SK-N-SH (cell line): ENCODE measurements at regions not wholly inside any gene's neighbourhood (a gene's known extent, or its start where the extent isn't known, plus 50 kb on each side); places are given as distances from the start of the nearest gene placed in this dataset.

Source experiments
- CTCF ChIA-PET: fragments of 300-600, 350-600 bp; formaldehyde crosslinking; extraction: SDS; loops from one replicate; lab custom pipeline; 2021; lab: Yijun Ruan, JAX
- POLR2A ChIA-PET: fragments of 350-600 bp; sonication (Branson Sonifier 250); formaldehyde crosslinking; extraction: SDS; loops from one replicate; lab custom pipeline; 2020; ENCODE audit warnings: antibody characterized with exemption, inconsistent platforms; lab: Yijun Ruan, JAX
- DNase-seq: peaks from one replicate; pipeline ENCODE4 v3.0.0; 2012
- H2AFZ ChIP-seq: fragments of 200-600 bp; sonication (generic); 2 replicates; pipeline ENCODE4 v1.8.1; 2016; ENCODE audit warnings: antibody characterized with exemption, mild to moderate bottlenecking, low read depth
- H3F3A ChIP-seq: fragments of 200-600 bp; sonication (generic); replicated peaks from 2 replicates; pipeline ENCODE3; 2016; ENCODE audit warnings: antibody characterized with exemption, mild to moderate bottlenecking; ENCODE audit not compliant: insufficient read depth
- H3K27ac ChIP-seq, 2 experiments: fragments of 200-500 bp in 1 of 2; fragments of 200-600 bp in 1 of 2; sonication (Bioruptor generic) in 1 of 2; sonication (generic), shearing (Covaris generic) in 1 of 2; 2 replicates each; pipeline versions ENCODE4 v1.5.1 to v1.6.1; 2014 to 2016; ENCODE audit warnings: low read depth in 2 of 2, inconsistent platforms in 1 of 2, low read length in 1 of 2, mild to moderate bottlenecking in 1 of 2, mixed read lengths in 1 of 2
- H3K27me3 ChIP-seq: fragments of 200-600 bp; sonication (generic), shearing (Covaris generic); 2 replicates; pipeline ENCODE4 v1.6.1; 2016; ENCODE audit warnings: mixed run types; ENCODE audit not compliant: insufficient read depth
- H3K36me3 ChIP-seq, 2 experiments: fragments of 200-500 bp in 1 of 2; fragments of 200-600 bp in 1 of 2; sonication (Bioruptor generic) in 1 of 2; sonication (generic) in 1 of 2; replicated peaks in 1 of 2; 2 replicates each; pipeline versions ENCODE3 to v1.5.1; 2014 to 2016; ENCODE audit warnings: low read length in 1 of 2, mild to moderate bottlenecking in 1 of 2; ENCODE audit not compliant: insufficient read depth in 2 of 2, control insufficient read depth in 1 of 2
- H3K4me1 ChIP-seq, 2 experiments: fragments of 200-500 bp in 1 of 2; fragments of 200-600 bp in 1 of 2; sonication (Bioruptor generic) in 1 of 2; sonication (generic), shearing (Covaris generic) in 1 of 2; 2 replicates each; pipeline versions ENCODE4 v1.5.1 to v1.6.1; 2014 to 2016; ENCODE audit warnings: low read depth in 1 of 2, low read length in 1 of 2, mixed run types in 1 of 2; ENCODE audit not compliant: insufficient read depth in 2 of 2, control insufficient read depth in 1 of 2
- H3K4me2 ChIP-seq: fragments of 200-600 bp; sonication (generic), shearing (Covaris generic); 2 replicates; pipeline ENCODE4 v1.6.1; 2017; ENCODE audit warnings: mixed run types
- H3K4me3 ChIP-seq, 2 experiments: fragments of 200-500 bp in 1 of 2; fragments of 200-600 bp in 1 of 2; sonication (Bioruptor generic) in 1 of 2; sonication (generic), shearing (Covaris generic) in 1 of 2; 2 replicates each; pipeline versions ENCODE4 v1.5.1 to v1.8.1; 2014 to 2016; ENCODE audit warnings: low read depth in 2 of 2, inconsistent platforms in 1 of 2, low read length in 1 of 2, mild to moderate bottlenecking in 1 of 2, mixed read lengths in 1 of 2, moderate library complexity in 1 of 2
- H3K79me2 ChIP-seq: fragments of 200-600 bp; sonication (generic); 2 replicates; pipeline ENCODE4 v1.8.1; 2017; ENCODE audit warnings: mild to moderate bottlenecking; ENCODE audit not compliant: insufficient read depth
- H3K9ac ChIP-seq: fragments of 200-600 bp; sonication (generic); 2 replicates; pipeline ENCODE4 v1.6.1; 2017; ENCODE audit warnings: mixed run types
- H3K9me2 ChIP-seq: fragments of 200-600 bp; sonication (generic); 2 replicates; pipeline ENCODE4 v1.6.1; 2017; ENCODE audit warnings: mixed run types
- H3K9me3 ChIP-seq: fragments of 200-600 bp; sonication (generic); 2 replicates; pipeline ENCODE4 v1.6.1; 2017; ENCODE audit warnings: mixed run types, mild to moderate bottlenecking, moderate library complexity
- H4K20me1 ChIP-seq: fragments of 200-600 bp; sonication (generic); 2 replicates; pipeline ENCODE4 v1.6.1; 2017; ENCODE audit warnings: mild to moderate bottlenecking, mixed run types; ENCODE audit not compliant: insufficient read depth
- CHD2 ChIP-seq: fragments of 150-350 bp; IDR thresholded peaks from 2 replicates; pipeline ENCODE4 v1.6.1; 2018; ENCODE audit warnings: low read length; ENCODE audit not compliant: partially characterized antibody
- CTCF ChIP-seq: fragments of 200-600 bp; sonication (generic); IDR thresholded peaks from 2 replicates; pipeline ENCODE4 v1.6.1; 2017; ENCODE audit warnings: antibody characterized with exemption, mild to moderate bottlenecking, moderate library complexity
- ELF1 ChIP-seq: IDR thresholded peaks from 2 replicates; pipeline ENCODE4 v1.4.0; 2012
- EZH2phosphoT487 ChIP-seq: fragments of 200-600 bp; sonication (generic); IDR thresholded peaks from 2 replicates; pipeline ENCODE4 v1.6.1; 2017; ENCODE audit warnings: low read depth, mixed run types, mild to moderate bottlenecking, antibody characterized with exemption, moderate library complexity, borderline replicate concordance
- FOSL2 ChIP-seq: IDR thresholded peaks from 2 replicates; pipeline ENCODE4 v1.4.0; 2012; ENCODE audit warnings: low read depth, mild to moderate bottlenecking, moderate library complexity, borderline replicate concordance
- FOXM1 ChIP-seq: IDR thresholded peaks from 2 replicates; pipeline ENCODE4 v1.4.0; 2012; ENCODE audit warnings: low read depth, mild to moderate bottlenecking
- GABPA ChIP-seq: IDR thresholded peaks from 2 replicates; pipeline ENCODE4 v1.4.0; 2012; ENCODE audit warnings: low read depth, mild to moderate bottlenecking
- GATA2 ChIP-seq: sonication (generic); formaldehyde crosslinking; IDR thresholded peaks from 2 replicates; pipeline ENCODE4 v1.5.0; 2020; ENCODE audit warnings: mild to moderate bottlenecking, missing genetic modification reagents
- IRF3 ChIP-seq: fragments of 150-350 bp; IDR thresholded peaks from 2 replicates; pipeline ENCODE4 v1.6.1; 2016; ENCODE audit warnings: mild to moderate bottlenecking, low read depth, low read length
- JUND ChIP-seq: IDR thresholded peaks from 2 replicates; pipeline ENCODE4 v1.4.0; 2012
- MEF2A ChIP-seq: IDR thresholded peaks from 2 replicates; pipeline ENCODE4 v1.4.0; 2012; ENCODE audit warnings: low read depth, borderline replicate concordance
- MXI1 ChIP-seq: IDR thresholded peaks from 2 replicates; pipeline ENCODE4 v1.6.1; 2012; ENCODE audit warnings: mild to moderate bottlenecking, low read depth, low read length, improper control_type of control experiment
- POLR2AphosphoS5 ChIP-seq: IDR thresholded peaks from 2 replicates; pipeline ENCODE4 v1.6.1; 2012; ENCODE audit warnings: low read depth, low read length
- RAD21 ChIP-seq: IDR thresholded peaks from 2 replicates; pipeline ENCODE4 v1.6.1; 2012; ENCODE audit warnings: mild to moderate bottlenecking, low read length
- RCOR1 ChIP-seq: fragments of 150-350 bp; IDR thresholded peaks from 2 replicates; pipeline ENCODE4 v1.6.1; 2017; ENCODE audit warnings: antibody characterized with exemption, low read length
- RXRA ChIP-seq: IDR thresholded peaks from 2 replicates; pipeline ENCODE4 v1.4.0; 2012; ENCODE audit warnings: low read depth, mild to moderate bottlenecking, borderline replicate concordance
- SIN3A ChIP-seq: IDR thresholded peaks from 2 replicates; pipeline ENCODE4 v1.6.1; 2012; ENCODE audit warnings: low read depth, mild to moderate bottlenecking, low read length, moderate library complexity, borderline replicate concordance
- SMC3 ChIP-seq: IDR thresholded peaks from 2 replicates; pipeline ENCODE4 v1.6.1; 2012; ENCODE audit warnings: low read depth, low read length, improper control_type of control experiment
- TAF1 ChIP-seq: IDR thresholded peaks from 2 replicates; pipeline ENCODE4 v1.6.1; 2012; ENCODE audit warnings: low read depth, mild to moderate bottlenecking, low read length, moderate library complexity, borderline replicate concordance
- TCF12 ChIP-seq: IDR thresholded peaks from 2 replicates; pipeline ENCODE4 v1.4.0; 2012
- TEAD4 ChIP-seq: IDR thresholded peaks from 2 replicates; pipeline ENCODE4 v1.4.0; 2012; ENCODE audit warnings: mild to moderate bottlenecking, borderline replicate concordance; ENCODE audit not compliant: insufficient read depth
- USF2 ChIP-seq: fragments of 150-350 bp; IDR thresholded peaks from 2 replicates; pipeline ENCODE4 v1.6.1; 2017; ENCODE audit warnings: antibody characterized with exemption, low read length, low read depth, borderline replicate concordance
- YY1 ChIP-seq: IDR thresholded peaks from 2 replicates; pipeline ENCODE4 v1.4.0; 2012; ENCODE audit warnings: low read depth, mild to moderate bottlenecking
- WGBS: methylation state at CpG from one replicate; pipeline ENCODE4 v1.1.6; 2017; ENCODE audit warnings: low lambda C conversion rate; 5-methylcytosine and 5-hydroxymethylcytosine counted together
- TF ChIP-seq, protein P1 (sequence below): IDR thresholded peaks from 2 replicates; pipeline ENCODE4 v1.4.0; 2012; ENCODE audit warnings: low read depth
- TF ChIP-seq, protein P2 (sequence below): IDR thresholded peaks from 2 replicates; pipeline ENCODE4; 2012
- TF ChIP-seq, protein P3 (sequence below): IDR thresholded peaks from 2 replicates; pipeline ENCODE4 v1.4.0; 2012; ENCODE audit warnings: low read depth, borderline replicate concordance

- WGBS: 28% methylated on average over 5 of the region's 5 CpGs
- Histone ChIP-seq H2AFZ (no peak overlapping the region), H3K4me1 (peaks cover 16 to 58% of the 10 kb centered on the region in 2 experiments), H3K9ac (peak overlapping the region; percentile 30; the same call in 1 of the 2 replicates), H3K36me3 (no peaks in the 10 kb centered on the region), H3K4me2 (peak overlapping the region; percentile 25), H3F3A (peaks cover 84% of the 10 kb centered on the region), H3K27ac (peak overlapping the region; percentile 59 to 99), H3K9me2 (no peaks in the 10 kb centered on the region), H3K4me3 (no peak overlapping the region), H3K79me2 (no peaks in the 10 kb centered on the region), H3K27me3 (no peaks in the 10 kb centered on the region), H4K20me1 (no peaks in the 10 kb centered on the region), H3K9me3 (no peaks in the 10 kb centered on the region)
- POLR2A ChIA-PET: interaction anchor here (1.5 kb wide), 1 partner anchor 13 kb away, joined by 3 read pairs; no protein-coding TSS in a partner anchor
- CTCF ChIA-PET: interaction anchor here (1.4 to 1.6 kb wide), 3 partner anchors 17 to 311 kb away, joined by 3 to 7 read pairs (median 5); no protein-coding TSS in a partner anchor
- DNase-seq: no peak
- TF ChIP-seq MEF2A (peak; percentile 49; the same call in 1 of the 2 replicates), JUND (peak; percentile 79), EZH2phosphoT487 (no peak), FOSL2 (peak; percentile 91), POLR2AphosphoS5 (peak; percentile 59; the same call in 1 of the 2 replicates), IRF3 (no peak), USF2 (no peak), RXRA (peak; percentile 62; the same call in 1 of the 2 replicates), MXI1 (no peak), TAF1 (no peak), CHD2 (no peak), RAD21 (no peak), GATA2 (CRISPR knock-in tag) (no peak), RCOR1 (no peak), TEAD4 (no peak; the same call in 1 of the 2 replicates), ELF1 (0 out of 2 replicates have a peak, but pooled peaks have one; percentile 26), SMC3 (no peak), SIN3A (no peak), YY1 (peak; percentile 71; the same call in 1 of the 2 replicates), CTCF (no peak), GABPA (no peak), TCF12 (peak; percentile 96), FOXM1 (0 out of 2 replicates have a peak, but pooled peaks have one; percentile 44)
- TF ChIP-seq, protein P1, sequence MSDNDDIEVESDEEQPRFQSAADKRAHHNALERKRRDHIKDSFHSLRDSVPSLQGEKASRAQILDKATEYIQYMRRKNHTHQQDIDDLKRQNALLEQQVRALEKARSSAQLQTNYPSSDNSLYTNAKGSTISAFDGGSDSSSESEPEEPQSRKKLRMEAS: peak; percentile 62
- TF ChIP-seq, protein P2, sequence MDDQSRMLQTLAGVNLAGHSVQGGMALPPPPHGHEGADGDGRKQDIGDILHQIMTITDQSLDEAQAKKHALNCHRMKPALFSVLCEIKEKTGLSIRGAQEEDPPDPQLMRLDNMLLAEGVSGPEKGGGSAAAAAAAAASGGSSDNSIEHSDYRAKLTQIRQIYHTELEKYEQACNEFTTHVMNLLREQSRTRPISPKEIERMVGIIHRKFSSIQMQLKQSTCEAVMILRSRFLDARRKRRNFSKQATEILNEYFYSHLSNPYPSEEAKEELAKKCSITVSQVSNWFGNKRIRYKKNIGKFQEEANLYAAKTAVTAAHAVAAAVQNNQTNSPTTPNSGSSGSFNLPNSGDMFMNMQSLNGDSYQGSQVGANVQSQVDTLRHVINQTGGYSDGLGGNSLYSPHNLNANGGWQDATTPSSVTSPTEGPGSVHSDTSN: peak; percentile 55; the same call in 1 of the 2 replicates
- TF ChIP-seq, protein P3, sequence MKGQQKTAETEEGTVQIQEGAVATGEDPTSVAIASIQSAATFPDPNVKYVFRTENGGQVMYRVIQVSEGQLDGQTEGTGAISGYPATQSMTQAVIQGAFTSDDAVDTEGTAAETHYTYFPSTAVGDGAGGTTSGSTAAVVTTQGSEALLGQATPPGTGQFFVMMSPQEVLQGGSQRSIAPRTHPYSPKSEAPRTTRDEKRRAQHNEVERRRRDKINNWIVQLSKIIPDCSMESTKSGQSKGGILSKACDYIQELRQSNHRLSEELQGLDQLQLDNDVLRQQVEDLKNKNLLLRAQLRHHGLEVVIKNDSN: peak; percentile 51; the same call in 1 of the 2 replicates
These were observed 104.9 kb downstream of the CDC42EP3 start for GRCh38 chr2:37566517-37566981.
